Suprapubic skin (tissue), 4 donors: ENCODE measurements at regions not wholly inside any gene's neighbourhood (a gene's known extent, or its start where the extent isn't known, plus 50 kb on each side); places are given as distances from the start of the nearest gene placed in this dataset.

Experiments used
- DNase-seq, 2 donors: peaks; one replicate each; pipeline ENCODE4 v3.0.0-alpha.2; 2019; ENCODE audit warnings: low spot score in 2 of 2
- H3K27ac ChIP-seq: fragments of 200-600 bp; sonication (generic); one replicate; pipeline ENCODE4 v1.5.1; 2019
- H3K27me3 ChIP-seq: fragments of 200-600 bp; sonication (generic); one replicate; pipeline ENCODE4 v1.5.1; 2019
- H3K36me3 ChIP-seq: fragments of 200-600 bp; sonication (generic); one replicate; pipeline ENCODE4 v1.5.1; 2019
- H3K4me1 ChIP-seq: fragments of 200-600 bp; sonication (generic); one replicate; pipeline ENCODE4 v1.5.1; 2019
- H3K4me3 ChIP-seq: fragments of 200-600 bp; sonication (generic); one replicate; pipeline ENCODE4 v1.5.1; 2019; ENCODE audit warnings: mild to moderate bottlenecking
- H3K9me3 ChIP-seq: fragments of 200-600 bp; sonication (generic); one replicate; pipeline ENCODE4 v1.5.1; 2019
- EP300 ChIP-seq: sonication (generic); formaldehyde crosslinking; IDR thresholded peaks from one replicate; pipeline ENCODE4 v1.6.1; 2017; ENCODE audit warnings: antibody characterized with exemption
- POLR2A ChIP-seq, 2 donors: fragments of 450-650 bp; IDR thresholded peaks; one replicate each; pipeline ENCODE4 v1.6.1; 2017; ENCODE audit warnings: antibody characterized with exemption in 2 of 2, mild to moderate bottlenecking in 2 of 2, moderate library complexity in 2 of 2
- POLR2AphosphoS5 ChIP-seq, 3 donors: sonication (generic); formaldehyde crosslinking; IDR thresholded peaks; one replicate each; pipeline ENCODE4 v1.6.1; 2017; ENCODE audit warnings: antibody characterized with exemption in 3 of 3
- WGBS: methylation state at CpG from one replicate; pipeline ENCODE4 v1.1.5; 2018; 5-methylcytosine and 5-hydroxymethylcytosine counted together
- TF ChIP-seq, protein P1 (sequence below), 2 donors: fragments of 200-600 bp in 1 of 2; fragments of 450-650 bp in 1 of 2; sonication (generic) in 1 of 2; IDR thresholded peaks; one replicate each; pipeline ENCODE4 v1.5.1; 2016 to 2019; ENCODE audit warnings: antibody characterized with exemption in 2 of 2, mild to moderate bottlenecking in 1 of 2, moderate library complexity in 1 of 2

DNA sequence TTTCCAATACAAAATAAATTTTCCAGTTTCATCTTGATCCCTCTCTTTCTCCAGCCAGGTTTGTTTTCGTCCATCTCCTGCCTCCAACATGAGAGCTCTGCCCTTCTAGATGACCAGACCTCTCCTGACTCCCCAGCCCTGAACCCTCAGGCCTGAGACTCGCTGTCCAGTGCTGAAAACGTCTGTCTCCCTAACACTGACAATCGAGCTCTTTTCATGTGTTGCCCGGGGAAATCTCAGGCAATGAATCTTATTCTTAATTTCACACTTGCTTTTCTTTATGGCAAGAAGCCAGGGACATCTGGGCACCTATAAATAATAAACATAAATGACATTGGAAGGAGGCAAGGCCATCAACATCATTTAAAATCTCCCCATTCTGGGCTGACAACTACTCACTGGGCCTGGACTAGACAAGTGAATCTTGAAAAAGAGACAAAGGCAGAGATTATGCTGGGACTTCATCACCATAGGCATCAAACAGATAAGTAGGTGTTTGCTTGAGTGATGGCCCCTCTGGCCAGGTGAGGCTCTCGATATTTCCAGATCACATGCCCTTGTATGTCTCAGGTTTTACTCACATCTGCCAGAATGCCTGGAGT lies 274.5 kb upstream of the B3GAT1 start:
- no peak for TF ChIP-seq POLR2A (IDR thresholded peaks at IDR 0.05)
- TF ChIP-seq, protein P1, sequence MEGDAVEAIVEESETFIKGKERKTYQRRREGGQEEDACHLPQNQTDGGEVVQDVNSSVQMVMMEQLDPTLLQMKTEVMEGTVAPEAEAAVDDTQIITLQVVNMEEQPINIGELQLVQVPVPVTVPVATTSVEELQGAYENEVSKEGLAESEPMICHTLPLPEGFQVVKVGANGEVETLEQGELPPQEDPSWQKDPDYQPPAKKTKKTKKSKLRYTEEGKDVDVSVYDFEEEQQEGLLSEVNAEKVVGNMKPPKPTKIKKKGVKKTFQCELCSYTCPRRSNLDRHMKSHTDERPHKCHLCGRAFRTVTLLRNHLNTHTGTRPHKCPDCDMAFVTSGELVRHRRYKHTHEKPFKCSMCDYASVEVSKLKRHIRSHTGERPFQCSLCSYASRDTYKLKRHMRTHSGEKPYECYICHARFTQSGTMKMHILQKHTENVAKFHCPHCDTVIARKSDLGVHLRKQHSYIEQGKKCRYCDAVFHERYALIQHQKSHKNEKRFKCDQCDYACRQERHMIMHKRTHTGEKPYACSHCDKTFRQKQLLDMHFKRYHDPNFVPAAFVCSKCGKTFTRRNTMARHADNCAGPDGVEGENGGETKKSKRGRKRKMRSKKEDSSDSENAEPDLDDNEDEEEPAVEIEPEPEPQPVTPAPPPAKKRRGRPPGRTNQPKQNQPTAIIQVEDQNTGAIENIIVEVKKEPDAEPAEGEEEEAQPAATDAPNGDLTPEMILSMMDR (IDR thresholded peaks at IDR 0.05): no peak
- H3K4me3 ChIP-seq: no peak overlapping the region
- H3K9me3 ChIP-seq: no peaks in the 10 kb centered on the region
- H3K27me3 ChIP-seq: peaks cover 14% of the 10 kb centered on the region
- no peak overlapping the region for H3K27ac ChIP-seq
- H3K4me1 ChIP-seq: no peaks in the 10 kb centered on the region
- H3K36me3 ChIP-seq: no peaks in the 10 kb centered on the region
- WGBS: 28% methylated on average over 6 of the region's 6 CpGs
- DNase-seq: no peak

GRCh38 chr11:134685793-134686380 lies 273.8 kb upstream of the B3GAT1 start:
- Histone ChIP-seq H3K4me1 (no peaks in the 10 kb centered on the region), H3K36me3 (no peaks in the 10 kb centered on the region), H3K27ac (no peak overlapping the region), H3K9me3 (no peaks in the 10 kb centered on the region), H3K4me3 (no peak overlapping the region), H3K27me3 (peaks cover 10% of the 10 kb centered on the region)
- TF ChIP-seq, protein P1 (IDR thresholded peaks at IDR 0.05): no peak
- no peak for TF ChIP-seq POLR2A (IDR thresholded peaks at IDR 0.05)
- no peak for TF ChIP-seq POLR2AphosphoS5 (IDR thresholded peaks at IDR 0.05)
- no peak for TF ChIP-seq EP300
- DNase-seq: no peak
- 61% methylated on average over 6 of the region's 6 CpGs for whole genome bisulfite sequencing

- Histone ChIP-seq H3K9me3 (no peaks in the 10 kb centered on the region), H3K4me3 (no peak overlapping the region), H3K27ac (no peak overlapping the region), H3K27me3 (peaks cover 10% of the 10 kb centered on the region), H3K4me1 (no peaks in the 10 kb centered on the region), H3K36me3 (no peaks in the 10 kb centered on the region)
- no peak for DNase-seq
- 83% methylated on average over 4 of the region's 4 CpGs for WGBS
- TF ChIP-seq POLR2A (IDR thresholded peaks at IDR 0.05) (no peak), POLR2AphosphoS5 (IDR thresholded peaks at IDR 0.05) (no peak), EP300 (no peak)
- TF ChIP-seq, protein P1 (IDR thresholded peaks at IDR 0.05): no peak
These were observed 272.5 kb upstream of the B3GAT1 start for GRCh38 chr11:134684576-134684975.

GRCh38 chr11:134683860-134684259 lies 271.8 kb upstream of the B3GAT1 start:
- DNase-seq: no peak
- Histone ChIP-seq H3K27me3 (peaks cover 4% of the 10 kb centered on the region), H3K27ac (no peak overlapping the region), H3K9me3 (no peaks in the 10 kb centered on the region), H3K4me3 (no peak overlapping the region), H3K4me1 (no peaks in the 10 kb centered on the region), H3K36me3 (no peaks in the 10 kb centered on the region)
- TF ChIP-seq POLR2A (IDR thresholded peaks at IDR 0.05) (no peak), EP300 (no peak), POLR2AphosphoS5 (IDR thresholded peaks at IDR 0.05) (no peak)
- TF ChIP-seq, protein P1 (IDR thresholded peaks at IDR 0.05): no peak
- WGBS: 92% methylated on average over 6 of the region's 6 CpGs

DNA sequence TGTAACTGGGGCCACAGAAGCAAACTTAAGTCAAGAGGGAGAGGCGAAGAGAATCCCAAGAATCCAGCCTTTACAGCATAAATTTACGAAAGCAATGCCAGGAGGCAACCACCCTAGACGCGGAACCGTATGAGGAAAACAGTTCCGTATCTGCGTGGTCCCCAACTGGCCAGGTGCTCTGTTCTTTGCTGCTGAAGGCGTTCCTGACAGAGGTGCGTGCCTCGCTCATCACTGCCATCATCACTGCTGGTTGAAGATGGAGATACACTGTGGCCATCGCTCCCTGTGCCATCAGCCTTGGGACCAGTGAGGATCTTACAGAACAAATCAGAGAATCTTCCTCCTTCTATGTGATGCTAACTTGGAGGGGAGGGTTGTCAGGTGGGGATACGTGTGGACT lies 270.5 kb upstream of the B3GAT1 start:
- TF ChIP-seq, protein P1 (IDR thresholded peaks at IDR 0.05): no peak
- TF ChIP-seq EP300 (no peak), POLR2A (IDR thresholded peaks at IDR 0.05) (no peak), POLR2AphosphoS5 (IDR thresholded peaks at IDR 0.05) (no peak)
- peak in 1 of 2 donors; percentile 69 for DNase-seq

More for the DNA sequence above, 270.5 kb upstream of the B3GAT1 start:
- no peak overlapping the region for H3K27ac ChIP-seq
- H3K27me3 ChIP-seq: peaks cover 4% of the 10 kb centered on the region
- 90% methylated on average over 12 of the region's 12 CpGs for WGBS
- no peaks in the 10 kb centered on the region for H3K9me3 ChIP-seq
- H3K4me3 ChIP-seq: no peak overlapping the region
- no peaks in the 10 kb centered on the region for H3K36me3 ChIP-seq
- no peaks in the 10 kb centered on the region for H3K4me1 ChIP-seq
